GM18511 (cell line): ENCODE measurements at regions not wholly inside any gene's neighbourhood (a gene's known extent, or its start where the extent isn't known, plus 50 kb on each side); places are given as distances from the start of the nearest gene placed in this dataset.
A peak's percentile ranks its signal among the peaks of the same experiment; 100 is the strongest.
"Not testable (repeated sequence)": the region's sequence is repeated elsewhere in the genome, so short reads cannot be mapped to it uniquely, and the experiment has no call there.

Experiments used
- ATAC-seq: cut with Tn5 transposase; IDR thresholded peaks from one replicate; pipeline ENCODE4 v1.9.1; 2021; ENCODE audit warnings: mild to moderate bottlenecking, moderate library complexity; ENCODE audit not compliant: unreplicated experiment

- ATAC-seq = no peak
Measured at GRCh38 chr16:51984395-51984794, 562.5 kb downstream of the TOX3 start.

DNA sequence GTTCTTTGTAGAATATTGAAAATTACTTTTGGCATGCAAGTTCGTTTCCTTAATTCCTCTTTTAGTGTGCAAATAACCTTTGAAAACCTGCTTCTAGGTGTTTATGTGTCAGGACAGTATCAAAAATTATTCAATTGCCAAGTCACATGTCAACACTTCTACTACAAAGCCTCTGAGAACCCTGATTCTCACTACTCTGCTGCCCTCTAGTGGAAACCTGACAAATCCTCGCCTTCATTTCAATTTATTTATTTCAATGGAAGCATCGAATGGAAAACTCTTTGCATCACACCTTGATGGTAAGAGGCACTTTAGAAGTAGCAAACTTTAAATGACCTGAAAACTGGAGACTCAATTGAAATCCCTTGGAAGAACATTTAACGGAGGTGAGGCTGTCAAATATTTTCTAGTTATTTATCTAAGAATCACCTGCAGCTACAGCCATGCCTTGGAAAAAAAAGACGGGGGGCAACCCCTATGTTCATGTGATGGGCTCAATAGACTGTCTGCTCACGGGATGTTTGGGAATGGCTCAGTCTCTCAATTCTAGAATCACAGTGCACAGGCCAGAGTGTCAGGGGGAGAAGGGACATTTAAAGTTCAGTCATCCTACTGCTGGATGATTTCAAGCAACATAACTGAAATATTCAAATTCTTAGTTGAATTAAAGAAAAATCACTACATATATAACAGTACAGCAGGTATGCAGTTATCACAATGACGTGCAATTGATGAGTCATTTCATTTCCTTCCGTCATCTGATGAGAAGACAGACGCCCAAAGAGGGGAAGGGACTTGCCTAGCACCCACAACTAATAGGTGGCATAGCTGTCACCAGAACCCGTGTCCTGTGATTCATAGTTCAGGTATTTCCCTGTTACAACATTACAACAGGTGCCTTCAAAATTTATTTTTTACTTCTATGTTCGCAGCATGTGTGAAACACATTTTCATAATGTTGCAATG is 563.9 kb downstream of the TOX3 start:
- peak; percentile 68 for ATAC-seq

GRCh38 chr16:51981725-51982124 is 565.2 kb downstream of the TOX3 start:
- no peak for ATAC-seq

DNA sequence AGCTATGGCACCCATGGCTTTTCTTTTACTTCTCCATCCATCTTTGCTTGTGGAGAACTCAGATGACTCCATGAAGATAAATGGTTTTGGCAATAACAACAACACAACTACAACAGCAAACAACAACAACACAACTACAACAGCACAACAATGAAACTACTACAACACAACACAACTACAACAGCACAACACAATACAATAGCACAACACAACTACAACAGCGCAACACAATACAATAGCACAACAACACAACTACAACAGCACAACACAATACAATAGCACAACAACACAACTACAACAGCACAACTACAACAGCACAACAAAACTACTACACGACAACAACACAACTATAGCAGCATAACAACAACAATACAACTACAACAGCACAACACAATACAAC is 569.4 kb downstream of the TOX3 start:
- not testable (repeated sequence) for ATAC-seq

- ATAC-seq = no peak
Measured at GRCh38 chr16:51971184-51971583, 575.8 kb downstream of the TOX3 start.

DNA sequence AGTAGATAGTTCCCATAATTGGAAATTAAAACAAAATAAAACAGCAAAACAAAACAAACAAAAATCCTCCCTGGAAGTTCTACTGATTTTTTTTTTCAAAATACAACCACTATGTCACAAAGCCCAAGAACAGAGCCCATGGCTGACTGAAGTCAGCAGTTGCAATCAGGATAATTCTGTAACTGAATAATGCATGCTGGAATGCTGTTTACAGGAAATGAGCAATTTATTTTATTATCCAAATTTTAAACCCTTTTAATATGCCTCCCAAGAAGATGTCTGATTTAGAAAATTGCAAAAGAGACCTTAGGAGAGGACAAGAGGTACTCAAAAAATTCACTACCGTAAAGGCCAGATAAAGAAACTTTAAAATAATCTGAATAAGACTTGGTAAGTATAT is 578.2 kb downstream of the TOX3 start:
- ATAC-seq = no peak

DNA sequence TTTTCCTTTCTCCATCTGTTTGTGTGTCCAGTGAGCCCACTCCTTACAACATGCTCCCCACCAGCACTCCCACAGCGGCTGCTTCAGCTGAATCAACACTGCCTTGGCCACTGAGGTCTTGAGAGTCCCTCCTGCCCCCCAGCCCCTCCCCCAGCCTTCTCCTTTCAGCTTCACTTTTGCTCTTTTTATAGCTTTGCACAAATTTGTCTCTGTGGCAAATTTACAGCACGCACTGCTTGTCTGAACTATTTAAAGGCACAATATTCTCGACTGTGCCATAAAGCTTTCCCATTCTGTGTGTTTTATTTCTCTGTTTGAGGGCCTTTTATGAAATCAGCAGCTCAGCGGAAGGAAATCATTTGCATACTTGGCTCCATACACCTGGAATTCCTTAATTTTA is 579.3 kb downstream of the TOX3 start:
- ATAC-seq = no peak

DNA sequence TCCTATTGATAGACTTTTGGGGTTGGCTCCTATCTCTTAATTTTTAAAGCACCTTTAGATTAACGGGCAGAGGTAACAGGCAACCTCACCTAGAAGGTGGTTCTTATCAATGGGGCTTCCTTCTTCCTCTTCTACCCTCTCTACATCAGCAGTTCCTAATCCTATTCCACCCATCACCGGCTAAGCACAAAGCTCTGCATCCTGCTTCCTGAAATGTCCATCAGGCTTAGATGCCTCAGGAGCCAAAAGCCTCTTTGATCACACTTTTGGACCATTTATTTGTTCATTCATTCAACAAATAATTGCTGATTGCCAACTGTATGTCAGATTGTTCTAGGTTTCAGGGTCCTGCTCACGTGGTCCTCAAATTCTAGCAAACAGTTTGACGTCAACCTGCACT is 586.0 kb downstream of the TOX3 start:
- no peak for ATAC-seq

GRCh38 chr16:51953286-51953985 is 593.5 kb downstream of the TOX3 start:
- ATAC-seq = no peak

DNA sequence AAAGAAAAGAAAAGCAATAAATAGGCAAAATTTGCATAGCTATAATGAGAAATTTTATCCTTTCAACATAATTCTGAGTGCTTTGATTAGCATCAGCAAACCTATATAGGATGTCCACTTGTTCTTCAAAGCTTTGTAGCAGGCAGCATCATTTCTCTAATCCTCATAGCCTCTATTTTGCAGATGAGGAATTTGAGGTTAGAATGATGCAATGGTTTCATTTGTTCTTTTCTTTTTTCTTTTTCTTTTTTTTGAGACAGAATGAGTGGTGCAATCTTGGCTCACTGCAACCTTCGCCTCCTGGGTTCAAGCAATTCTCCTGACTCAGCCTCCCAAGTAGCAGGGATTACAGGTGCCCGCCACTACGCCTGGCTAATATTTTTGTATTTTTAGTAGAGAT is 594.4 kb downstream of the TOX3 start:
- ATAC-seq = no peak

DNA sequence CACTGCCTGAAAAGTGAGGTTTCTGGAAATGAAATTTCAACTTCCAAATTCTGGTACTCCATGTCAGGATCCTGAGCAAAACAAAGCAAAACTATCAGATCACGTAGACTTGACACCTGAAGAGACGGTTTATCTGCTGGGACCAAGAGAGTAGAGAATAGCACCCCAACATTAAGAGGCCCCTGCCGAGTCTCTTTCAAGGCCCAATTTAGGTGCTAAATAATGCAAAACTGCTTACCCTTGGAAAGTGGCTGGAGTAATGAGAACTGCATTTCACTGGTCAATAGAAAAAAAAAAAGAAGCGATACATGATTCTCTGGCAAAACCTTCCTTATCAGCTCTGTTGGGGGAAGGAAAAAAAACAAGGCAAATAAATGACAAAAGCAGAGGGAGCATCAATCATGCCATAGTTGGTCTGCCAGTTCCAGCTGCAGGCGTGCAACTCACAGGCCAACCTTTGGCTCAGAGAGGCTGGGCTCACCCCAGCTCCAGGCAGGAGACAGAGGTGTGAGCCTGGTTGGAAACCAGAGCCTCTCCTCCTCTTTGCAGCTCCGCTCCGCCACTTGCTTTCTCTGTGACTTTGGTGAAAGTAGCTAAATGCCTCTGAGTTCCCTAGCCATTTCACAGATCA is 595.2 kb downstream of the TOX3 start:
- no peak for ATAC-seq

- no peak for ATAC-seq
Measured at GRCh38 chr16:51950118-51950780, 596.7 kb downstream of the TOX3 start.

GRCh38 chr16:51949282-51949681 is 597.7 kb downstream of the TOX3 start:
- ATAC-seq = no peak

- no peak for ATAC-seq
Measured at GRCh38 chr16:51941412-51941811, 605.5 kb downstream of the TOX3 start.

DNA sequence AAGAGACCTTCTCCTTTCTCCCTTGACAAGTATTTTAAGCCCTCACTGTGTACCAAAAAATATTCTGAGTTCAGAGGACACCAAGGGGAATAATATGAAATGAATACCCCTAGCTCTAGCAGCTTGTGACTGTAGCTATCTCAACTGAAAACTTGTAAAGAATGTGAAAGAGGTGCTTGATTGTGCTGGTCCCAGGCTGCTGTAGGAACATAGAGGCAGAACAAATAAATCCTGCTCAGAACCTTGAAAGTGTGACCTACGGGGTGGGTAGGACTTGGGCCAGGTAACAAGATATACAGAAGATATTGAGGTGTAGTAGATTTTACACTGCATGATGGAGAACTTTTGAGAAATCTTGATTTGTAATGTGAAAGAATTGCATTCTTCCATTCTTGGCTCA is 606.8 kb downstream of the TOX3 start:
- ATAC-seq = no peak

DNA sequence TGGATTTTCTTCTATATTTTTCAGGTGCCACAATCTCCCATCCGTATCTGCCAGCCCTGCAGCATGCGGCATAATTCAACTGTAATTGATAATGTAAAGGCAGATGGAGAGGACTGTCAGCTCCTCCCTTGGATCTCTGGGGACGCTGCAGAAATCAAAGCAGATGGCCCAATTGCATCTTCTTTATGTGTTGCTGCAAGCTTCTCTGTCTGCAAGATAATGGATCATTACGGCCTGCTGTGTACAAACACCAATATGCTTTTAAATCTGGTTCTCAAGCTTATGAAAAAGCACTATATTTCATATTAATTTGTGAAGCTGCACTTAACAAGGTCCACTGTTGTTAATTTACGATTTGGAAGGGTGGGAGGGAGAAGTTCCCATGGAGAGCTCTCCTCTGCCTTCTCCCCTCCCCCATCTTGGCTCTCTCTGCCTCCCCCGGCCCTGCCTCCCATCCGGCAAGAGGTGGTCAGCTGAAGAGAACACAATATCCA is 607.5 kb downstream of the TOX3 start:
- no peak for ATAC-seq

DNA sequence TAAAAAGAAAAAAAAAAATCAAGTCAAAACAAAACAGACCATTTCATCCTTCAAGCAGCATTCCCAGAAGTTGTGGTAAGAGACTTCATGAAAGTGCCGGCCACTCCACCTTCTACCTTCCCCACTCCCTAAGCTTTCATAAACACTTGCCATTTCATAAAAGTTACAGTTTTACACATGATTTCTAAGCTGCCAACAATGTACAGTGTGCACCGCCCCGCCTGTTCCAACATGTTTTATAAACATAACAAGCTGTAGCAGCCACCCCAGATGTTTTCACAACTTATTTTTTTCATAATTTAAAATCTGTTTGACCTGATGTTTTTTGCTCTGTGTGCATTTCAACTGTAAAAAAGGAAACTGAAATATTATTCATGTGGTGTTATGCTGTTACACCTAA is 608.1 kb downstream of the TOX3 start:
- ATAC-seq = no peak

- ATAC-seq = no peak
Measured at GRCh38 chr16:51937771-51938170, 609.2 kb downstream of the TOX3 start.

DNA sequence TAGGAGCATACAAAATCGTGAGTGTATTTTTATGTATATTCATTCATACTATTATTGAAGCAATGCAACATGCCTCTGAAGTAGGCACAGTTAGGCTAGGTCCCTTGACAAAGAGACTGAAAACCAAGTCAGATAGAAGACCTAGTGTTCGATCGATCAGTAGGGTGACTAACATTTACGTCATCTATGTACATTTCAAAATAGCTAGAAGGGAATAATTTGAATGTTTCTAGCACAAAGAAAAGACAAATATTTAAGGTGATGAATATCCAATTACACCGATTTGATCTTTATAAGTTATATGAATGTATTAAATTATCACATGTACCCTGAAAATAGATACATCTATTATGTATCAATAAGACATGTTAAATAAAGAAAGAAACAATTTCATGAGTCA is 610.1 kb downstream of the TOX3 start:
- ATAC-seq = no peak

DNA sequence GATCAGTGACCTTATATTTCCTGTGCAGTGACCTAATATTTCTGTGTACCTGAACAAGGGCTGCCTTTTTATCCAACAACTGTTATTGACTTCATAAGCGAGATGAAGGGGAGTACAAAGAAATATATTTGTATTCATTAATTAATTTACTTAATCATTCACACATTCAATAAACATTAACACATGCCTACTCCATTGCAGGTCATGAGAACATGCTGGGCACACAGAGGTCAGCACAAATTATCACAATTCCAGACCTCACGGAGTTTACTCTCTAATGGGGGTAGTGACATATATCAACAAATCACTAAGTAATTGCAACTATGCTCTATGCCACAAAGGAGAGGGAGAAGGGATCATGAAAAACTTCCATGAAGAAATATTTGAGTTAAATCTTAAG is 614.6 kb downstream of the TOX3 start:
- ATAC-seq = no peak

- no peak for ATAC-seq
Measured at GRCh38 chr16:51931653-51932052, 615.3 kb downstream of the TOX3 start.
